Neutrophil (primary cell): ENCODE measurements at regions not wholly inside any gene's neighbourhood (a gene's known extent, or its start where the extent isn't known, plus 50 kb on each side); places are given as distances from the start of the nearest gene placed in this dataset.
"Not testable (repeated sequence)": the region's sequence is repeated elsewhere in the genome, so short reads cannot be mapped to it uniquely, and the experiment has no call there.

Experiments
- H3K27ac ChIP-seq: fragments of 200-600 bp; sonication (generic); 2 replicates; pipeline ENCODE4 v1.5.1; 2016; ENCODE audit warnings: mild to moderate bottlenecking, moderate library complexity
- H3K27me3 ChIP-seq: fragments of 200-600 bp; sonication (generic); 2 replicates; pipeline ENCODE4 v1.6.0; 2016; ENCODE audit warnings: mild to moderate bottlenecking
- H3K36me3 ChIP-seq: fragments of 200-600 bp; sonication (generic); 2 replicates; pipeline ENCODE4 v1.5.1; 2017
- H3K4me1 ChIP-seq, 2 experiments: fragments of 200-600 bp in 1 of 2; sonication (generic) in 1 of 2; 1 replicate in 1 of 2; 2 replicates in 1 of 2; pipeline versions ENCODE4 v1.5.1 to v1.6.1; 2013 to 2016; ENCODE audit warnings: low read depth in 1 of 2, low read length in 1 of 2, mild to moderate bottlenecking in 1 of 2, moderate library complexity in 1 of 2; ENCODE audit not compliant: control insufficient read depth in 1 of 2, insufficient read depth in 1 of 2
- H3K4me3 ChIP-seq, 2 experiments: fragments of 200-600 bp in 1 of 2; sonication (generic) in 1 of 2; 1 replicate in 1 of 2; 2 replicates in 1 of 2; pipeline ENCODE4 v1.5.1; 2013 to 2016; ENCODE audit warnings: low read depth in 1 of 2, low read length in 1 of 2, mild to moderate bottlenecking in 1 of 2, moderate library complexity in 1 of 2
- H3K9me3 ChIP-seq: fragments of 200-600 bp; sonication (generic); 2 replicates; pipeline ENCODE4 v1.5.1; 2016
- TF ChIP-seq, protein P1 (sequence below): fragments of 200-600 bp; sonication (generic); IDR thresholded peaks from 2 replicates; pipeline ENCODE4 v1.5.1; 2016; ENCODE audit warnings: antibody characterized with exemption

DNA sequence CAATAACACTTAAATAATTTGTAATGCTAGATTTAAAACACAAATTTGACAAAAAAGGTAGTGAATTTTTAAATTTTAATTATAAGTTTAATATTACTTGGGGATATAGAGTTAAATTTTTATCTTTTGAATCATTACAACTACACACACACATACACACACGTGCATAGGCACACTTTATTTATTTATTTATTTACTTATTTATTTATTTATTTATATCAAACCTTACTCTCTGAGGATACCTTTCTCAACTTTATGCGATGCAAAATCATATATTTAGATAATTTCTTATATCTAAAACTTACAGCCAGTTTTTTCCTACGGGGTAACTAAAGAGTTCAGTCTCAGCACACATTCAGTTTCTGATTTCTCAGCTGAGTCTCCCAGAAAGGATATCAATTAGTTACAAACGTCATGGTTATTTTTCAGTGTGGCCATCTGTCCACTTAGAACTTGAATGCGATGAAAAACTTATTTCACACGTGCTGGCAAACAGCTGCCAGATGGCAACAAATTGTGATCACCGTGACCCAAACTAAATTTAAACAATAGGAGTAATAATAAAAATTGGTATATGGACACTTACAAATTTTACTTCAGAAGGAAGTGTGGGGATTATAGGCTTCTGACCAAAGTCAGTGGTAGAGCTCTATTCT, 683.1 kb upstream of the PRR20A start:
- no peaks in the 10 kb centered on the region for H3K27me3 ChIP-seq
- no peaks in the 10 kb centered on the region for H3K4me1 ChIP-seq
- no peak overlapping the region for H3K27ac ChIP-seq
- H3K36me3 ChIP-seq: no peaks in the 10 kb centered on the region
- H3K9me3 ChIP-seq: no peaks in the 10 kb centered on the region
- TF ChIP-seq, protein P1, sequence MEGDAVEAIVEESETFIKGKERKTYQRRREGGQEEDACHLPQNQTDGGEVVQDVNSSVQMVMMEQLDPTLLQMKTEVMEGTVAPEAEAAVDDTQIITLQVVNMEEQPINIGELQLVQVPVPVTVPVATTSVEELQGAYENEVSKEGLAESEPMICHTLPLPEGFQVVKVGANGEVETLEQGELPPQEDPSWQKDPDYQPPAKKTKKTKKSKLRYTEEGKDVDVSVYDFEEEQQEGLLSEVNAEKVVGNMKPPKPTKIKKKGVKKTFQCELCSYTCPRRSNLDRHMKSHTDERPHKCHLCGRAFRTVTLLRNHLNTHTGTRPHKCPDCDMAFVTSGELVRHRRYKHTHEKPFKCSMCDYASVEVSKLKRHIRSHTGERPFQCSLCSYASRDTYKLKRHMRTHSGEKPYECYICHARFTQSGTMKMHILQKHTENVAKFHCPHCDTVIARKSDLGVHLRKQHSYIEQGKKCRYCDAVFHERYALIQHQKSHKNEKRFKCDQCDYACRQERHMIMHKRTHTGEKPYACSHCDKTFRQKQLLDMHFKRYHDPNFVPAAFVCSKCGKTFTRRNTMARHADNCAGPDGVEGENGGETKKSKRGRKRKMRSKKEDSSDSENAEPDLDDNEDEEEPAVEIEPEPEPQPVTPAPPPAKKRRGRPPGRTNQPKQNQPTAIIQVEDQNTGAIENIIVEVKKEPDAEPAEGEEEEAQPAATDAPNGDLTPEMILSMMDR: no peak
- no peak overlapping the region for H3K4me3 ChIP-seq

DNA sequence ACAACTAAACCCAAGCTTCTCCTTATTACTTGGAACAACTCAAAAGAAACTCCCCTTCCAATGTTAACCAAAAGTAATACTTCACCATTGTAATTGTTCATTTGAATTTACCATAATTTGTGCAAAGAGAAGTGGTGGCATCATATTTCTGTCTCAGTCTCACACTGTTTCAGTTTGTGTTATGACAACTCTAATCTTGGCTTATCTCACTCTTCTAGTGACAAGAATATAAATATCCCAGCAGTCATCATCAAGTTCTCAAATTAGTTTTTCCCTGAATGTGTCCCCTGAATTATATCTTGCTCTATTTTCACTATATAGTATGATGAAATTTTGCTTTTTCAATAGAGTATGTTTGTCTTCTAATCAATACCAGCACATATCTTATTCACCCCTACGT, 681.4 kb upstream of the PRR20A start:
- Histone ChIP-seq H3K4me3 (no peak overlapping the region), H3K27me3 (no peaks in the 10 kb centered on the region), H3K9me3 (no peaks in the 10 kb centered on the region), H3K27ac (no peak overlapping the region), H3K4me1 (no peaks in the 10 kb centered on the region), H3K36me3 (no peaks in the 10 kb centered on the region)
- TF ChIP-seq, protein P1: no peak

DNA sequence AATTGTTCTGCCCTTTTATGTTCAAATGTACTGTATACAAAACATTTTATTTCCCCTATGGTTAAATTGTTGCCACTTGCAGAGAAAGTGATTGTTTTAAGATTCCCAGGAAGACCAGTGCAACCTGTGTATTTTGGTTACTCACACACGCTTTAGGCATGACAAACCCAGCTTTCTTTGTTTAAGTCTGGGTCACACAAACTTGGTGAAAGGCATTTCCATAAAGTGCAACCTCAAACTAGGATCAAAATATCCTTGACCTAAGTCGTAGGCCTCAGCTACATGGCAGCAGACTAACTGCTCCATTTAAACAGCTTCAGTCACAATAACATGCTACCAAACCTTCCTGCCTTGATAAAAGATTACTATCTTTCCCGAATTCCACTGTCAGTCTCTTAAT, 639.0 kb upstream of the PRR20A start:
- no peaks in the 10 kb centered on the region for H3K27me3 ChIP-seq
- no peaks in the 10 kb centered on the region for H3K9me3 ChIP-seq
- H3K4me1 ChIP-seq: no peaks in the 10 kb centered on the region
- TF ChIP-seq, protein P1: no peak
- no peak overlapping the region for H3K4me3 ChIP-seq
- no peaks in the 10 kb centered on the region for H3K36me3 ChIP-seq
- no peak overlapping the region for H3K27ac ChIP-seq

DNA sequence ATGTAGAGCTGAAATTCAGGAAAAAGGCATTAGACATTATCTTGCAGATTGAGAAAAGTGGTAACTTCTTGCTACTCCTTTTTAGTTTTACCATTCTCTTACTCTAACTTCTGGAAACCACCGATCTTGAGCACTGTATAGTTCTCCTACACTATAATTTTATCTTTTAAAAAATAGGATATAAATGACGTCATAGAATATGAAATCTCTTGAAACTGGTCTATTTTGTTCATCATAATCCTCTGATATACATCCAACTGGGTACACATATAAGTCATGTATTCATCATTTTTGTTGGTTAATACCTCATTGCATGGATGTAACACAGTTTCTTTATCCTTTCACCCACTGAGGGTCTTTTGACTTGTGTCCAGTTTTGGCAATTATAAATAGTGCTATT, 629.9 kb upstream of the PRR20A start:
- Histone ChIP-seq H3K4me3 (no peak overlapping the region), H3K36me3 (no peaks in the 10 kb centered on the region), H3K27me3 (no peaks in the 10 kb centered on the region), H3K9me3 (no peaks in the 10 kb centered on the region), H3K4me1 (no peaks in the 10 kb centered on the region), H3K27ac (no peak overlapping the region)
- TF ChIP-seq, protein P1: no peak

DNA sequence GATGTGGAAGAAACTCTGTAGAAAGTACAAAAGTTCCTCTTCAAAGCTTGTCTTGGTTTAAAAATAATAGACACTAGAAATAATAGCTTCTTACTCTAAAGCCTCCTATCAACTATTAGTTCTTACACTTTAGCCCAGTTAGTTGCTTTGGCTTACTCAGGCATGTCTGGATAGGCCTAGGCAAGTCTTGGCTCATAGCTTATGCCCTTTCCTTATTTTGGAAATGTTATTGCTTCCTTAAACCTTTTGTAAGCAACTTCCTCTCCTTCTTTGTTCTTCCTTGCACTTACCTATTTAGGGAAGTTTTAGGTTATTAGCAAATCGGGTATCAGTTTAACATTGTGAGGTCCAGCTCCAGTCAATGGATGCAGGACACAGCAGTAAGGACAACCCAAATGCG, 628.4 kb upstream of the PRR20A start:
- not testable (repeated sequence) for H3K36me3 ChIP-seq, H3K4me1 ChIP-seq, H3K4me3 ChIP-seq, H3K27ac ChIP-seq, H3K27me3 ChIP-seq, H3K9me3 ChIP-seq

DNA sequence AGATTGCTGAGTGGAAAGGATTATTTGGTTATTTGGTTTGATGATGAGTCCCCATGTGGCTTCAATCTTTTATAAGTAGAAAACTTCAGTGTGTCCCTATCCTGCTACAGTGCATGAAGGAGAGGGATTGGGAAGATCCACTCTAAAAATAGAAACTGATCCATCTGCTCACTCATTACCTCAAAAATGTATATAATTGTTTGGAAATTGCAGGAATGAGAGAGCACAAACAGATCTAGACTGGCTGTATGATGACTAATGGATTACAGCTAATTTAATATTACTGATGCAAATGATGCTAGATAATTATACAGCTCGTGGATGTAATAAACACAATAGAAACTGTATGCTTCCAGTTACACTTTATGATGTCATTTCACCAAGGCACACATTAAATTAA, 625.3 kb upstream of the PRR20A start:
- no peaks in the 10 kb centered on the region for H3K9me3 ChIP-seq
- H3K27me3 ChIP-seq: no peaks in the 10 kb centered on the region
- H3K4me3 ChIP-seq: no peak overlapping the region
- no peak overlapping the region for H3K27ac ChIP-seq
- TF ChIP-seq, protein P1: no peak
- no peaks in the 10 kb centered on the region for H3K36me3 ChIP-seq
- no peaks in the 10 kb centered on the region for H3K4me1 ChIP-seq
